Activated CD8-positive, alpha-beta T cell treated with anti-CD3 and anti-CD28 coated beads for 36 hours (primary cell): ENCODE measurements at regions not wholly inside any gene's neighbourhood (a gene's known extent, or its start where the extent isn't known, plus 50 kb on each side); places are given as distances from the start of the nearest gene placed in this dataset.

ENCODE experiments used
- ATAC-seq: fragments of 200-7000 bp; cut with Tn5 transposase; one replicate; pipeline ENCODE4 v1.10.0; 2021; ENCODE audit warnings: mild to moderate bottlenecking, moderate library complexity
- CTCF ChIA-PET: fragments of 350-600 bp; sonication (Branson Sonifier 250); formaldehyde crosslinking; loops from one replicate; lab custom pipeline; 2021; ENCODE audit warnings: antibody characterized with exemption; lab: Charles Lee
- POLR2A ChIA-PET: fragments of 350-600 bp; sonication (Branson Sonifier 250); formaldehyde crosslinking; loops from one replicate; lab custom pipeline; 2021; ENCODE audit warnings: antibody characterized with exemption; lab: Charles Lee
- DNase-seq: peaks from one replicate; pipeline ENCODE4 v3.0.0-alpha.2; 2020
- H3K27ac Mint-ChIP-seq: one replicate; pipeline ENCODE4 v1.8.0; 2021; ENCODE audit warnings: mild to moderate bottlenecking, mixed read lengths
- H3K27me3 Mint-ChIP-seq: one replicate; pipeline ENCODE4 v1.8.0; 2021; ENCODE audit warnings: mixed read lengths
- H3K36me3 Mint-ChIP-seq: one replicate; pipeline ENCODE4 v1.8.0; 2021; ENCODE audit warnings: low read depth, mixed read lengths
- H3K4me1 Mint-ChIP-seq: one replicate; pipeline ENCODE4 v1.8.0; 2021; ENCODE audit warnings: low read depth, mixed read lengths
- H3K4me3 Mint-ChIP-seq: one replicate; pipeline ENCODE4 v1.8.0; 2021; ENCODE audit warnings: mild to moderate bottlenecking, moderate library complexity, mixed read lengths
- H3K9me3 Mint-ChIP-seq: one replicate; pipeline ENCODE4 v1.8.0; 2021; ENCODE audit warnings: mixed read lengths
- intact Hi-C: fragments of 100-400 bp; cut with micrococcal nuclease; formaldehyde crosslinking; loops from one replicate; pipeline ENCODE4 v1.10.0; 2022
- TF ChIP-seq, protein P1 (sequence below): fragments of 200-600 bp; IDR thresholded peaks from one replicate; pipeline ENCODE4 v1.8.0; 2022; ENCODE audit warnings: antibody characterized with exemption, mild to moderate bottlenecking

DNA sequence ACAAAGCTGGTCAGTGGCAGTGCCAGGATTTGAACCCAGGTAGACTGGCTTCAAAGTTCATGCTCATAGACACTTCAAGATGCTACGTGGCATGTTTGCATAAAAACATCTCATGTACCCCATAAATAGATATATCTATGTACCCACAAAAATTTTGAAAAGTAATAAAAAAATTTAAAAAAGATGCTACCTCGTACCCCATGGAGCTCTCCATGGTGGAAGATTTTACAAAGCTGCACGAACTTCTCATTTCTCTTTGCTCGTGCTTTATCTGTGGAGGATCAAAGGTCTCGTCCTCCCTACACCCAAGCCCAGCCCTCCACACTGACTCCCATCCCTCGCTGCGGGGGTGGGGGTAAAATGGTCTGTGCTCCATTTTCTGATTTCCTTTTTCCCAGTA, 135.5 kb downstream of the HAPSTR1 start:
- TF ChIP-seq, protein P1, sequence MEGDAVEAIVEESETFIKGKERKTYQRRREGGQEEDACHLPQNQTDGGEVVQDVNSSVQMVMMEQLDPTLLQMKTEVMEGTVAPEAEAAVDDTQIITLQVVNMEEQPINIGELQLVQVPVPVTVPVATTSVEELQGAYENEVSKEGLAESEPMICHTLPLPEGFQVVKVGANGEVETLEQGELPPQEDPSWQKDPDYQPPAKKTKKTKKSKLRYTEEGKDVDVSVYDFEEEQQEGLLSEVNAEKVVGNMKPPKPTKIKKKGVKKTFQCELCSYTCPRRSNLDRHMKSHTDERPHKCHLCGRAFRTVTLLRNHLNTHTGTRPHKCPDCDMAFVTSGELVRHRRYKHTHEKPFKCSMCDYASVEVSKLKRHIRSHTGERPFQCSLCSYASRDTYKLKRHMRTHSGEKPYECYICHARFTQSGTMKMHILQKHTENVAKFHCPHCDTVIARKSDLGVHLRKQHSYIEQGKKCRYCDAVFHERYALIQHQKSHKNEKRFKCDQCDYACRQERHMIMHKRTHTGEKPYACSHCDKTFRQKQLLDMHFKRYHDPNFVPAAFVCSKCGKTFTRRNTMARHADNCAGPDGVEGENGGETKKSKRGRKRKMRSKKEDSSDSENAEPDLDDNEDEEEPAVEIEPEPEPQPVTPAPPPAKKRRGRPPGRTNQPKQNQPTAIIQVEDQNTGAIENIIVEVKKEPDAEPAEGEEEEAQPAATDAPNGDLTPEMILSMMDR, result no peak
- Mint-ChIP-seq H3K27ac (no peak overlapping the region), H3K36me3 (no peaks in the 10 kb centered on the region), H3K27me3 (peaks cover 4% of the 10 kb centered on the region), H3K9me3 (no peaks in the 10 kb centered on the region), H3K4me1 (no peaks in the 10 kb centered on the region), H3K4me3 (no peak overlapping the region)
- DNase-seq, result no peak
- POLR2A ChIA-PET, result no interaction called here
- CTCF ChIA-PET, result interaction anchor here (0.8 to 1.1 kb wide), 2 partner anchors 52 to 88 kb away, joined by 4 to 5 read pairs; no protein-coding TSS in a partner anchor
- intact Hi-C loops, result no loop called here
- ATAC-seq, result no peak

DNA sequence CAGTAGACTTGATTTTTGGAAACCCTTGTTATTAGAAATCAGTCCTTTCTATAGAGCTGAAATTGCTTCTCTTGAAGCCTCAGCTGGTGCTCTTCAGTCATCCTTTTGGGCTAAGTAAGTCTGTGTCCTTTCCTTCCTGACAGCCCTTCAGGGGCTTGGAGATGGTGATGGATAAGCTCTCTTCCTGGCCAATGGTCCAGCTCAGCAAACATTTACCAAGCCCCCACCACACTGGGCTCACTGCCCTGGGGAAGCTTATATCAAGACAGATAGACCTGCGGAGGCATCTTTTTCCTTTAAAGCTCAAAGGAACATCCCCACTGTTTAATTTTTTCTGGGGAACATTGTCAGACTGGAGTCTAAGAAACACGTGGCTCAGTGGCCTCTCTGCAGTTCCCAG, 139.6 kb downstream of the HAPSTR1 start:
- intact Hi-C loops, result no loop called here
- no peaks in the 10 kb centered on the region for H3K4me1 Mint-ChIP-seq
- H3K27me3 Mint-ChIP-seq, result peaks cover 4% of the 10 kb centered on the region
- TF ChIP-seq, protein P1, result no peak
- CTCF ChIA-PET, result no interaction called here
- H3K4me3 Mint-ChIP-seq, result no peak overlapping the region
- no peaks in the 10 kb centered on the region for H3K9me3 Mint-ChIP-seq
- POLR2A ChIA-PET, result no interaction called here
- H3K27ac Mint-ChIP-seq, result no peak overlapping the region
- no peak for ATAC-seq
- no peaks in the 10 kb centered on the region for H3K36me3 Mint-ChIP-seq
- DNase-seq, result no peak

DNA sequence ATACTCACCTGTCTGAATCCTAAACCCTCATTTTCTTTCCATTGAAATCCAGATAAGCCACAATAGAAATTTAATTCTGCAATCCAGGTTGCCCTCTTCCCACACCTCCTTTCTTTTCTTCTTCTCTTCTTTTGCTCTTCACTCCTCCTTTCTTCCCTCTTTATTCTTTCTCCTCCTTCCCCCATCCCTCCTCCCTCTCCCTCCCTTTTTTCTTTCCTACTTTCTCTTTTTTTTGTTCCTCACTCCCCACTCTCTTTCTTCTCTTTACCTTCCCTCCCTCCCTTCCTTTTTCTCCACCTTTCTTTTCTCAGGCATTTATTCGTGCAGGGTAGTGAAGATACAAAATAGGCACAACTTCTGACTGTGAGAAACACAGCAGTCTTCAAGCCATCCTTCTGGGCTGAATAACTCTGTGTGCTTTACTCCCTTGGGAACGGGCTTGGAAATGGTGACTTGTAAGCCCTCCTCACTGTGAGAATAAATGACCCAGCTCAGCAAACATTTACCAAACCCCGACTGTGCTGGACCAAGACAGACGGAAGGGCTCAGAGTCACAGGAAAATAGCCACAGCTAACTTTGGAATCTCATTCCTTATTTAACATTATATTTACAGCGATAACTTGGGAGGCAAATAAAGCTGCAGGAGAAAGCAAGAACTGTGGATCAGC, 140.8 kb downstream of the HAPSTR1 start:
- H3K36me3 Mint-ChIP-seq, result no peaks in the 10 kb centered on the region
- ATAC-seq (no peak), DNase-seq (no peak)
- CTCF ChIA-PET, result no interaction called here
- H3K4me1 Mint-ChIP-seq, result no peaks in the 10 kb centered on the region
- no peak overlapping the region for H3K27ac Mint-ChIP-seq
- no peak overlapping the region for H3K4me3 Mint-ChIP-seq
- POLR2A ChIA-PET, result no interaction called here
- intact Hi-C loops, result no loop called here
- TF ChIP-seq, protein P1, result no peak
- H3K9me3 Mint-ChIP-seq, result no peaks in the 10 kb centered on the region
- H3K27me3 Mint-ChIP-seq, result peaks cover 2% of the 10 kb centered on the region

DNA sequence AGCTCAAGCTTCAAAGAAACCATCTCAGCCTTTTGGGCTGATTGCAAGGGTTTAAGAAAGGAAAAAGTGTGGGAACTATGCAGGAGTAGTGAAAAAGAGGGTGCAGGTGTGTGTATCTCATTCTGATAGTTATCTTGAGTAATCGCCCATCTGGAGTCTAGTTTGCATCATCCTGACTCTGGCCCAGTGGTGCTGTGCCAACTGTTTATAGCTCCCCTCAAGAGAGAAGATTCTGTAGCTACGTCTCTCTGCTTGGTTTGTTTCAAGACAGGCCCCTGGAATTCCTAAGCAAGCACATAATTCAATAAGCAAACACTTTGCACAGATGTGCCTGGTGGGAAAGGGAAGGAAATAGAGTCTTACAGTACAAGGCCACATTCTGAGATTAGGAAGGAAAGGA, 144.4 kb downstream of the HAPSTR1 start:
- no peaks in the 10 kb centered on the region for H3K36me3 Mint-ChIP-seq
- ATAC-seq (no peak), DNase-seq (no peak)
- no peak overlapping the region for H3K4me3 Mint-ChIP-seq
- H3K9me3 Mint-ChIP-seq, result peaks cover 3% of the 10 kb centered on the region
- H3K27me3 Mint-ChIP-seq, result no peaks in the 10 kb centered on the region
- no peak overlapping the region for H3K27ac Mint-ChIP-seq
- ChIA-PET POLR2A (no interaction called here), CTCF (interaction anchor here (0.9 to 1.0 kb wide), 2 partner anchors 10 to 20 kb away, joined by 3 read pairs; no protein-coding TSS in a partner anchor)
- intact Hi-C loops, result no loop called here
- TF ChIP-seq, protein P1, result no peak
- no peaks in the 10 kb centered on the region for H3K4me1 Mint-ChIP-seq

DNA sequence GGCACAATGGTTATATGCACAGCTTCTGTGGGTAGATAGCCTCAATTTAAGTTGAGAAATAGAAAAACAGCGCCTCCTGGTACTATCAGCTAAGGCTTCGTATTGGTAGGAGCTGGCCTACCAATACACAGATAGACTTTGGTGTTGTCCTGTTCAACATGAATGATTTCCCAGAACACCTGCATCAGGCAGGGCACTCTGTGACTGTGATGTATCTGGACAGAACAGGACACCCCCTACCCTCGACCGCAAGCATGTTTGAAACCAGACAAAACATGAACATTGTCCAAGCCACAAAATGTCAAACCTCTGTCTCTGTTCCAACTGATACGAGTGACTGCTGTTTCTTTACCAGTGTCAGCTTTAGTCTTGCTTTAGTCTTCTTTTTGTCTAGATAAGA, 144.9 kb downstream of the HAPSTR1 start:
- no peak overlapping the region for H3K27ac Mint-ChIP-seq
- ChIA-PET CTCF (interaction anchor here (1.0 kb wide), 1 partner anchor 20 kb away, joined by 3 read pairs; no protein-coding TSS in a partner anchor), POLR2A (no interaction called here)
- intact Hi-C loops, result no loop called here
- H3K4me1 Mint-ChIP-seq, result no peaks in the 10 kb centered on the region
- TF ChIP-seq, protein P1, result no peak
- H3K4me3 Mint-ChIP-seq, result no peak overlapping the region
- peaks cover 3% of the 10 kb centered on the region for H3K9me3 Mint-ChIP-seq
- H3K36me3 Mint-ChIP-seq, result no peaks in the 10 kb centered on the region
- DNase-seq (no peak), ATAC-seq (no peak)
- H3K27me3 Mint-ChIP-seq, result no peaks in the 10 kb centered on the region
